ENCODE measurements at regions not wholly inside any gene's neighbourhood (a gene's known extent, or its start where the extent isn't known, plus 50 kb on each side); places are given as distances from the start of the nearest gene placed in this dataset.

DNA sequence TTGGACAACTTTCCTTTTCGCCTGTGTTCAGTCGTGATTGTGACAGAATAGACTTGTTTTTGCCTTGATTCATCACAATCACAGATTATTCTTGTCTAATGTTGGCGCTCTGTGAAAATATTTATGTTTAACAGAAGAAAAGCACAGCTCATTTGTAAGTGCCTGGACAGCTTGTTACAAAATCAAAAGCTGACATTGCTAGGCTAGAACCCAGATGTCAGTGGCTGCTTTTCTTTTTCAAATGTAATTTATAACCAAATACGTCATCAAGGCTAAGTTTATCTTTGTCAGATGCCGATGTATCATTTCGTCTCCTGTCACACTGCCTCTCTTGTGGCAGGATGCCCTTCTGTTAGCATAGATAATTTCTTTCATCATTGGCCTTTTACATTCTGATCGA is 1227.3 kb downstream of the PLA2G4A start:
- TF ChIP-seq, protein P1, sequence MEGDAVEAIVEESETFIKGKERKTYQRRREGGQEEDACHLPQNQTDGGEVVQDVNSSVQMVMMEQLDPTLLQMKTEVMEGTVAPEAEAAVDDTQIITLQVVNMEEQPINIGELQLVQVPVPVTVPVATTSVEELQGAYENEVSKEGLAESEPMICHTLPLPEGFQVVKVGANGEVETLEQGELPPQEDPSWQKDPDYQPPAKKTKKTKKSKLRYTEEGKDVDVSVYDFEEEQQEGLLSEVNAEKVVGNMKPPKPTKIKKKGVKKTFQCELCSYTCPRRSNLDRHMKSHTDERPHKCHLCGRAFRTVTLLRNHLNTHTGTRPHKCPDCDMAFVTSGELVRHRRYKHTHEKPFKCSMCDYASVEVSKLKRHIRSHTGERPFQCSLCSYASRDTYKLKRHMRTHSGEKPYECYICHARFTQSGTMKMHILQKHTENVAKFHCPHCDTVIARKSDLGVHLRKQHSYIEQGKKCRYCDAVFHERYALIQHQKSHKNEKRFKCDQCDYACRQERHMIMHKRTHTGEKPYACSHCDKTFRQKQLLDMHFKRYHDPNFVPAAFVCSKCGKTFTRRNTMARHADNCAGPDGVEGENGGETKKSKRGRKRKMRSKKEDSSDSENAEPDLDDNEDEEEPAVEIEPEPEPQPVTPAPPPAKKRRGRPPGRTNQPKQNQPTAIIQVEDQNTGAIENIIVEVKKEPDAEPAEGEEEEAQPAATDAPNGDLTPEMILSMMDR (IDR thresholded peaks at IDR 0.05; ENCODE audit: low read length) = no peak
- Histone ChIP-seq H3K9ac (ENCODE audit: low read length) (no peak overlapping the region), H3F3A (ENCODE audit: insufficient read depth, low read length) (no peaks in the 10 kb centered on the region), H2AFZ (ENCODE audit: low read length) (no peak overlapping the region), H3K4me3 (ENCODE audit: low read depth, low read length, poor library complexity, severe bottlenecking) (no peak overlapping the region), H4K20me1 (ENCODE audit: insufficient read depth, low read length) (no peaks in the 10 kb centered on the region), H3K27ac (ENCODE audit: low read depth, low read length, poor library complexity, severe bottlenecking) (no peak overlapping the region), H3K79me2 (ENCODE audit: insufficient read depth, low read length) (no peaks in the 10 kb centered on the region), H3K4me1 (ENCODE audit: insufficient read depth, low read length, severe bottlenecking) (no peaks in the 10 kb centered on the region), H3K36me3 (ENCODE audit: insufficient read depth, low read length) (no peaks in the 10 kb centered on the region), H3K9me3 (ENCODE audit: low read length) (no peaks in the 10 kb centered on the region), H3K9me2 (ENCODE audit: low read depth, low read length) (no peaks in the 10 kb centered on the region), H3K27me3 (ENCODE audit: insufficient read depth, low read length) (no peaks in the 10 kb centered on the region), H3K4me2 (ENCODE audit: low read length) (no peak overlapping the region)

DNA sequence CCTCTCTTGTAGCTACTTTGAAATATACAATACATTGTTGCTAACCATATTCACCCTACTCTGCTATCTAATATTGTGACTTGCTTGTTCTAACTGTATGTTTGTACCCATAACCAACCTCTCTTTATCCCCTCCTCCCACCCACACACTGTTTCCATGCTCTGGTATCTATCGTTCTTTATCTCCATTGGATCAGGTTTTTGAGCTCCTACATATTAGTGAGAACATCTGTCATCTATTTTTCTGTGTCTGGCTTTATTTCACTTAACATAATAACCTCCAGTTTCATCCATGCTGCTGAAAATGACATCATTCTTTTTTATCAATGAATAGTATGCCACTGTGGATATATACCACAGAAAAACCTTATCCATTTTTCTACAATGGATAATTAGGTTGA is 1230.1 kb downstream of the PLA2G4A start:
- Histone ChIP-seq H3K9ac (ENCODE audit: low read length) (no peak overlapping the region), H3K4me3 (ENCODE audit: low read depth, low read length, poor library complexity, severe bottlenecking) (no peak overlapping the region), H3K4me2 (ENCODE audit: low read length) (no peak overlapping the region), H3F3A (ENCODE audit: insufficient read depth, low read length) (no peaks in the 10 kb centered on the region), H3K79me2 (ENCODE audit: insufficient read depth, low read length) (no peaks in the 10 kb centered on the region), H3K36me3 (ENCODE audit: insufficient read depth, low read length) (no peaks in the 10 kb centered on the region), H3K4me1 (ENCODE audit: insufficient read depth, low read length, severe bottlenecking) (no peaks in the 10 kb centered on the region), H3K9me3 (ENCODE audit: low read length) (no peaks in the 10 kb centered on the region), H3K27ac (ENCODE audit: low read depth, low read length, poor library complexity, severe bottlenecking) (no peak overlapping the region), H3K9me2 (ENCODE audit: low read depth, low read length) (no peaks in the 10 kb centered on the region), H2AFZ (ENCODE audit: low read length) (no peak overlapping the region), H4K20me1 (ENCODE audit: insufficient read depth, low read length) (no peaks in the 10 kb centered on the region), H3K27me3 (ENCODE audit: insufficient read depth, low read length) (no peaks in the 10 kb centered on the region)
- no peak for TF ChIP-seq EZH2 (IDR thresholded peaks at IDR 0.05; ENCODE audit: borderline replicate concordance, low read length)
- TF ChIP-seq, protein P1 (IDR thresholded peaks at IDR 0.05; ENCODE audit: low read length) = no peak

DNA sequence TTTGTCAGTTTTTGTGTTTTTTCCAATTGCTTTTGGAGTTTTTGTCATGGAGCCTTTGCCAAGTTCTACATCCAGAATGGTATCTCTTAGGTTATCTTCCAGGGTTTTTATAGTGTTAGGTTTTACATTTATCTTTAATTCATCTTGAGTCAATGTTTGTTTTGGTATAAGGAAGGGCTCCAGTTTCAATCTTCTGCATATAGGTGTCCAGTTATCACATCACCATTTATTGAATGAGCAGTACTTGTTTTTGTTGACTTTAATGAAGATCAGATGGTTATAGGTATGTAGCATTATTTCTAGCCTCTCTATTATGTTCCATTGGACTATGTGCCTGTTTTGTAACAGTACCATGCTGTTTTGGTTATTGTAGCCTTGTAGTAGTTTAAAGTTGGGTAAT is 1233.1 kb downstream of the PLA2G4A start:
- no peak overlapping the region for H3K27ac ChIP-seq (ENCODE audit: low read depth, low read length, poor library complexity, severe bottlenecking)
- H3K36me3 ChIP-seq (ENCODE audit: insufficient read depth, low read length) = no peaks in the 10 kb centered on the region
- no peaks in the 10 kb centered on the region for H3K27me3 ChIP-seq (ENCODE audit: insufficient read depth, low read length)
- H3K9me2 ChIP-seq (ENCODE audit: low read depth, low read length) = no peaks in the 10 kb centered on the region
- H2AFZ ChIP-seq (ENCODE audit: low read length) = no peak overlapping the region
- H3K4me3 ChIP-seq (ENCODE audit: low read depth, low read length, poor library complexity, severe bottlenecking) = no peak overlapping the region
- TF ChIP-seq, protein P1 (IDR thresholded peaks at IDR 0.05; ENCODE audit: low read length) = no peak
- TF ChIP-seq EZH2 (IDR thresholded peaks at IDR 0.05; ENCODE audit: borderline replicate concordance, low read length) = no peak
- no peaks in the 10 kb centered on the region for H3K4me1 ChIP-seq (ENCODE audit: insufficient read depth, low read length, severe bottlenecking)
- H3K9ac ChIP-seq (ENCODE audit: low read length) = no peak overlapping the region
- no peak overlapping the region for H3K4me2 ChIP-seq (ENCODE audit: low read length)
- H3K79me2 ChIP-seq (ENCODE audit: insufficient read depth, low read length) = no peaks in the 10 kb centered on the region
- H3K9me3 ChIP-seq (ENCODE audit: low read length) = no peaks in the 10 kb centered on the region
- no peaks in the 10 kb centered on the region for H4K20me1 ChIP-seq (ENCODE audit: insufficient read depth, low read length)
- H3F3A ChIP-seq (ENCODE audit: insufficient read depth, low read length) = no peaks in the 10 kb centered on the region
